WTC11 (cell line): ENCODE measurements at regions not wholly inside any gene's neighbourhood (a gene's known extent, or its start where the extent isn't known, plus 50 kb on each side); places are given as distances from the start of the nearest gene placed in this dataset.

Experiments
- ATAC-seq: fragments of 200-7000 bp; cut with Tn5 transposase; 2 replicates; pipeline ENCODE4 v1.10.0; 2021; ENCODE audit warnings: mild to moderate bottlenecking, moderate library complexity
- CTCF ChIA-PET: fragments of 300-600 bp; sonication (Branson Sonifier 250); formaldehyde crosslinking; loops from one replicate; lab custom pipeline; 2021; ENCODE audit warnings: antibody characterized with exemption; lab: Charles Lee
- POLR2A ChIA-PET: fragments of 350-600 bp; sonication (Branson Sonifier 250); formaldehyde crosslinking; loops from one replicate; lab custom pipeline; 2021; ENCODE audit warnings: antibody characterized with exemption; lab: Charles Lee
- DNase-seq: peaks from one replicate; pipeline ENCODE4 v3.0.0; 2021; ENCODE audit warnings: low spot score
- H3K27ac Mint-ChIP-seq: 2 replicates; pipeline ENCODE4 v1.8.0; 2021; ENCODE audit warnings: mixed read lengths
- H3K27me3 Mint-ChIP-seq: 2 replicates; pipeline ENCODE4 v1.8.0; 2021; ENCODE audit warnings: low read depth, mild to moderate bottlenecking, moderate library complexity, mixed read lengths
- H3K36me3 Mint-ChIP-seq: 2 replicates; pipeline ENCODE4 v1.8.0; 2021; ENCODE audit warnings: mixed read lengths
- H3K4me1 Mint-ChIP-seq: 2 replicates; pipeline ENCODE4 v1.8.0; 2022; ENCODE audit warnings: mixed read lengths
- H3K4me3 Mint-ChIP-seq: 2 replicates; pipeline ENCODE4 v1.8.0; 2021; ENCODE audit warnings: mild to moderate bottlenecking, moderate library complexity, mixed read lengths
- H3K9me3 Mint-ChIP-seq: 2 replicates; pipeline ENCODE4 v1.8.0; 2021; ENCODE audit warnings: mixed read lengths
- CTCF ChIP-seq: fragments of 200-600 bp; IDR thresholded peaks from 2 replicates; pipeline ENCODE4 v1.8.0; 2022; ENCODE audit warnings: antibody characterized with exemption
- FOXJ3 ChIP-seq: sonication (generic); formaldehyde crosslinking; IDR thresholded peaks from 2 replicates; pipeline ENCODE4 v1.9.0; 2021; ENCODE audit warnings: missing genetic modification reagents, mild to moderate bottlenecking, borderline replicate concordance
- FOXK1 ChIP-seq: sonication (generic); formaldehyde crosslinking; IDR thresholded peaks from 2 replicates; pipeline ENCODE4 v1.8.0; 2022; ENCODE audit warnings: mild to moderate bottlenecking, moderate library complexity, missing genetic modification reagents
- GRHL2 ChIP-seq: fragments of 250-450 bp; sonication (Bioruptor Pico); IDR thresholded peaks from 2 replicates; pipeline ENCODE4 v1.8.0; 2022; ENCODE audit warnings: mild to moderate bottlenecking, moderate library complexity; ENCODE audit not compliant: insufficient replicate concordance, severe bottlenecking
- IRF2 ChIP-seq: sonication (generic); formaldehyde crosslinking; IDR thresholded peaks from 2 replicates; pipeline ENCODE4 v1.8.0; 2022; ENCODE audit warnings: low read depth, missing genetic modification reagents, borderline replicate concordance
- JAZF1 ChIP-seq: fragments of 250-450 bp; sonication (Bioruptor Pico); IDR thresholded peaks from 2 replicates; pipeline ENCODE4 v1.9.0; 2021; ENCODE audit warnings: moderate library complexity, mild to moderate bottlenecking, inconsistent platforms
- JUN ChIP-seq: sonication (generic); formaldehyde crosslinking; IDR thresholded peaks from 2 replicates; pipeline ENCODE4 v1.8.0; 2023; ENCODE audit warnings: mild to moderate bottlenecking, missing genetic modification reagents
- NFYB ChIP-seq: sonication (generic); formaldehyde crosslinking; conservative IDR thresholded peaks from 2 replicates; pipeline ENCODE4 v1.8.0; 2022; ENCODE audit warnings: low read depth, missing genetic modification reagents
- NR1H2 ChIP-seq: sonication (generic); formaldehyde crosslinking; IDR thresholded peaks from 2 replicates; pipeline ENCODE4 v1.9.0; 2021; ENCODE audit warnings: mild to moderate bottlenecking, moderate library complexity, missing genetic modification reagents
- RELA ChIP-seq: sonication (generic); formaldehyde crosslinking; IDR thresholded peaks from 2 replicates; pipeline ENCODE4 v1.8.1; 2022; ENCODE audit warnings: missing genetic modification reagents, mild to moderate bottlenecking, borderline replicate concordance
- TCF7 ChIP-seq: sonication (generic); formaldehyde crosslinking; IDR thresholded peaks from 2 replicates; pipeline ENCODE4 v1.8.0; 2022; ENCODE audit warnings: mild to moderate bottlenecking, low read depth, missing genetic modification reagents, moderate library complexity
- TEAD4 ChIP-seq: sonication (generic); formaldehyde crosslinking; IDR thresholded peaks from 2 replicates; pipeline ENCODE4 v1.8.0; 2022; ENCODE audit warnings: mild to moderate bottlenecking, missing genetic modification reagents
- ZNF121 ChIP-seq: sonication (generic); formaldehyde crosslinking; IDR thresholded peaks from 2 replicates; pipeline ENCODE4 v1.8.0; 2023; ENCODE audit warnings: missing genetic modification reagents
- ZNF219 ChIP-seq: sonication (generic); formaldehyde crosslinking; IDR thresholded peaks from 2 replicates; pipeline ENCODE4 v1.8.0; 2023; ENCODE audit warnings: missing genetic modification reagents, mild to moderate bottlenecking, borderline replicate concordance
- ZNF232 ChIP-seq: sonication (generic); formaldehyde crosslinking; IDR thresholded peaks from 2 replicates; pipeline ENCODE4 v1.8.0; 2022; ENCODE audit warnings: mild to moderate bottlenecking, missing genetic modification reagents
- ZNF671 ChIP-seq: fragments of 250-450 bp; sonication (Bioruptor Pico); IDR thresholded peaks from 2 replicates; pipeline ENCODE4 v1.8.0; 2021; ENCODE audit warnings: mild to moderate bottlenecking
- TF ChIP-seq, protein P1 (sequence below): sonication (generic); formaldehyde crosslinking; IDR thresholded peaks from 2 replicates; pipeline ENCODE4 v1.8.0; 2023; ENCODE audit warnings: missing genetic modification reagents, mild to moderate bottlenecking, borderline replicate concordance
- TF ChIP-seq, protein P2 (sequence below): fragments of 250-450 bp; sonication (Bioruptor Pico); IDR thresholded peaks from 2 replicates; pipeline ENCODE4 v1.9.0; 2021; ENCODE audit warnings: moderate library complexity, mild to moderate bottlenecking, inconsistent platforms, borderline replicate concordance
- TF ChIP-seq, protein P3 (sequence below): sonication (generic); formaldehyde crosslinking; IDR thresholded peaks from 2 replicates; pipeline ENCODE4 v1.8.1; 2022; ENCODE audit warnings: mild to moderate bottlenecking, missing genetic modification reagents, moderate library complexity, borderline replicate concordance
- TF ChIP-seq, protein P4 (sequence below): sonication (generic); formaldehyde crosslinking; IDR thresholded peaks from 2 replicates; pipeline ENCODE4 v1.8.0; 2022; ENCODE audit warnings: mild to moderate bottlenecking, missing genetic modification reagents

DNA sequence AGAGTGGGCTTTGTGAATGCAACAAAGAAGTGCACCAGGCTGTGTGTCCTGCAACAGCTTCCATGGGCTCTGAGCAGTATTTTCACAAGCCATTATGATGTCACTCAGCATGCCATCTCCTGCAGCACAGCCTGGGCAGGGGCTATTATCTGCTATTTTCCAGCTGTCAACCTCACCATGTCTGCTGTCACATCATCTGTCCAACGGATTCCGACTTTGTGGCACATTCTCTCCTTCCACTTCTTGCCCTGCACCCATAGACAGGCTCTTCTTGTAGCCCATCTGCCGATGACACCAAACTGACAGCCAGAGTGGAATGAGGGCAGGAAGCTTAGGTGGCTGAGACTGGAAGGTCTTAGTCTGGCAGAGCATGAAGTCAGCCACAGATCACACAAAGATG, 691.9 kb downstream of the NTRK3 start:
- Mint-ChIP-seq H3K27ac (no peak overlapping the region), H3K27me3 (no peaks in the 10 kb centered on the region), H3K4me1 (no peaks in the 10 kb centered on the region), H3K36me3 (no peaks in the 10 kb centered on the region; the same call in 1 of the 2 replicates), H3K4me3 (no peak overlapping the region), H3K9me3 (peaks cover 5% of the 10 kb centered on the region)
- no peak for ATAC-seq
- CTCF ChIA-PET, result no interaction called here
- POLR2A ChIA-PET, result no interaction called here
- no peak for DNase-seq
- TF ChIP-seq, protein P1, sequence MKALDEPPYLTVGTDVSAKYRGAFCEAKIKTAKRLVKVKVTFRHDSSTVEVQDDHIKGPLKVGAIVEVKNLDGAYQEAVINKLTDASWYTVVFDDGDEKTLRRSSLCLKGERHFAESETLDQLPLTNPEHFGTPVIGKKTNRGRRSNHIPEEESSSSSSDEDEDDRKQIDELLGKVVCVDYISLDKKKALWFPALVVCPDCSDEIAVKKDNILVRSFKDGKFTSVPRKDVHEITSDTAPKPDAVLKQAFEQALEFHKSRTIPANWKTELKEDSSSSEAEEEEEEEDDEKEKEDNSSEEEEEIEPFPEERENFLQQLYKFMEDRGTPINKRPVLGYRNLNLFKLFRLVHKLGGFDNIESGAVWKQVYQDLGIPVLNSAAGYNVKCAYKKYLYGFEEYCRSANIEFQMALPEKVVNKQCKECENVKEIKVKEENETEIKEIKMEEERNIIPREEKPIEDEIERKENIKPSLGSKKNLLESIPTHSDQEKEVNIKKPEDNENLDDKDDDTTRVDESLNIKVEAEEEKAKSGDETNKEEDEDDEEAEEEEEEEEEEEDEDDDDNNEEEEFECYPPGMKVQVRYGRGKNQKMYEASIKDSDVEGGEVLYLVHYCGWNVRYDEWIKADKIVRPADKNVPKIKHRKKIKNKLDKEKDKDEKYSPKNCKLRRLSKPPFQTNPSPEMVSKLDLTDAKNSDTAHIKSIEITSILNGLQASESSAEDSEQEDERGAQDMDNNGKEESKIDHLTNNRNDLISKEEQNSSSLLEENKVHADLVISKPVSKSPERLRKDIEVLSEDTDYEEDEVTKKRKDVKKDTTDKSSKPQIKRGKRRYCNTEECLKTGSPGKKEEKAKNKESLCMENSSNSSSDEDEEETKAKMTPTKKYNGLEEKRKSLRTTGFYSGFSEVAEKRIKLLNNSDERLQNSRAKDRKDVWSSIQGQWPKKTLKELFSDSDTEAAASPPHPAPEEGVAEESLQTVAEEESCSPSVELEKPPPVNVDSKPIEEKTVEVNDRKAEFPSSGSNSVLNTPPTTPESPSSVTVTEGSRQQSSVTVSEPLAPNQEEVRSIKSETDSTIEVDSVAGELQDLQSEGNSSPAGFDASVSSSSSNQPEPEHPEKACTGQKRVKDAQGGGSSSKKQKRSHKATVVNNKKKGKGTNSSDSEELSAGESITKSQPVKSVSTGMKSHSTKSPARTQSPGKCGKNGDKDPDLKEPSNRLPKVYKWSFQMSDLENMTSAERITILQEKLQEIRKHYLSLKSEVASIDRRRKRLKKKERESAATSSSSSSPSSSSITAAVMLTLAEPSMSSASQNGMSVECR (CRISPR knock-in tag), result no peak
- no peak for TF ChIP-seq NR1H2 (CRISPR knock-in tag)
- TF ChIP-seq ZNF232, result no peak
- no peak for TF ChIP-seq GRHL2 (CRISPR knock-in tag)
- no peak for TF ChIP-seq NFYB
- no peak for TF ChIP-seq JAZF1 (CRISPR knock-in tag)
- TF ChIP-seq, protein P2, sequence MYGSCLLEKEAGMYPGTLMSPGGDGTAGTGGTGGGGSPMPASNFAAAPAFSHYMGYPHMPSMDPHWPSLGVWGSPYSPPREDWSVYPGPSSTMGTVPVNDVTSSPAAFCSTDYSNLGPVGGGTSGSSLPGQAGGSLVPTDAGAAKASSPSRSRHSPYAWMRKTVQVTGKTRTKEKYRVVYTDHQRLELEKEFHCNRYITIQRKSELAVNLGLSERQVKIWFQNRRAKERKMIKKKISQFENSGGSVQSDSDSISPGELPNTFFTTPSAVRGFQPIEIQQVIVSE, result no peak
- TF ChIP-seq ZNF121 (CRISPR knock-in tag), result no peak
- TF ChIP-seq TCF7 (CRISPR knock-in tag), result no peak
- TF ChIP-seq IRF2 (CRISPR knock-in tag), result no peak

DNA sequence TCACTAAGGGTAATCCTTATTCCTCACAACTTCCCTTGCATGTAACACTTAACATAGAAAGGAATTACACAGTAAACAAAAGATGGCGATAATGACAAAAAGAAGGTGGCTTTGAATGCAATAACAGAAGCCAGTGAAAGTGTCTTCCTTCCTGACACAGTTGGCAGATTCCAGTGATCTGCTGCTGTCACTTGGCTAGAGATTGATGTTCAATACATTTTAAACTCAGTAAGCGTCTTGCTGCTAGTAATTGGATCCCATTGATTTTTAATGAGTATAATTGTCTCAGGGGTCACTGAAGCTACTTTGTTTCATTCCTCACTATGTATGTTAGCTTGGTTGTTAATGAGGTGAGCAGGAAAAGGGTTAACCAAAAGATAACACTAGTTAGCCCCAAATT, 692.7 kb downstream of the NTRK3 start:
- Mint-ChIP-seq H3K4me1 (no peaks in the 10 kb centered on the region), H3K27ac (no peak overlapping the region), H3K9me3 (peaks cover 5% of the 10 kb centered on the region), H3K27me3 (no peaks in the 10 kb centered on the region), H3K36me3 (no peaks in the 10 kb centered on the region; the same call in 1 of the 2 replicates), H3K4me3 (no peak overlapping the region)
- DNase-seq, result no peak
- ChIA-PET POLR2A (no interaction called here), CTCF (no interaction called here)
- ATAC-seq, result no peak
- TF ChIP-seq FOXJ3 (CRISPR knock-in tag) (no peak), CTCF (no peak), ZNF121 (CRISPR knock-in tag) (no peak), RELA (CRISPR knock-in tag) (no peak), ZNF219 (CRISPR knock-in tag) (no peak), TEAD4 (CRISPR knock-in tag) (no peak), JUN (CRISPR knock-in tag) (no peak), FOXK1 (no peak), ZNF671 (CRISPR knock-in tag) (no peak)
- TF ChIP-seq, protein P3, sequence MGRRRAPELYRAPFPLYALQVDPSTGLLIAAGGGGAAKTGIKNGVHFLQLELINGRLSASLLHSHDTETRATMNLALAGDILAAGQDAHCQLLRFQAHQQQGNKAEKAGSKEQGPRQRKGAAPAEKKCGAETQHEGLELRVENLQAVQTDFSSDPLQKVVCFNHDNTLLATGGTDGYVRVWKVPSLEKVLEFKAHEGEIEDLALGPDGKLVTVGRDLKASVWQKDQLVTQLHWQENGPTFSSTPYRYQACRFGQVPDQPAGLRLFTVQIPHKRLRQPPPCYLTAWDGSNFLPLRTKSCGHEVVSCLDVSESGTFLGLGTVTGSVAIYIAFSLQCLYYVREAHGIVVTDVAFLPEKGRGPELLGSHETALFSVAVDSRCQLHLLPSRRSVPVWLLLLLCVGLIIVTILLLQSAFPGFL (CRISPR knock-in tag), result no peak
- TF ChIP-seq, protein P4, sequence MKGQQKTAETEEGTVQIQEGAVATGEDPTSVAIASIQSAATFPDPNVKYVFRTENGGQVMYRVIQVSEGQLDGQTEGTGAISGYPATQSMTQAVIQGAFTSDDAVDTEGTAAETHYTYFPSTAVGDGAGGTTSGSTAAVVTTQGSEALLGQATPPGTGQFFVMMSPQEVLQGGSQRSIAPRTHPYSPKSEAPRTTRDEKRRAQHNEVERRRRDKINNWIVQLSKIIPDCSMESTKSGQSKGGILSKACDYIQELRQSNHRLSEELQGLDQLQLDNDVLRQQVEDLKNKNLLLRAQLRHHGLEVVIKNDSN (CRISPR knock-in tag), result no peak
